ENCODE measurements at regions not wholly inside any gene's neighbourhood (a gene's known extent, or its start where the extent isn't known, plus 50 kb on each side); places are given as distances from the start of the nearest gene placed in this dataset.

- no peaks in the 10 kb centered on the region for H3K36me3 ChIP-seq
- no peak for TF ChIP-seq CTCF (IDR thresholded peaks at IDR 0.05)
- no peak for TF ChIP-seq POLR2AphosphoS5 (IDR thresholded peaks at IDR 0.05)
- no peak for TF ChIP-seq POLR2A (IDR thresholded peaks at IDR 0.05)
- DNase-seq (ENCODE audit: low spot score) = no peak
- H3K27me3 ChIP-seq (replicated peaks; ENCODE audit: insufficient read depth) = no peaks in the 10 kb centered on the region
- 87% methylated on average over 5 of the region's 5 CpGs for WGBS
- no peaks in the 10 kb centered on the region for H3K9me3 ChIP-seq
- no peaks in the 10 kb centered on the region for H3K4me1 ChIP-seq (replicated peaks)
- H3K4me3 ChIP-seq = no peak overlapping the region
- no peak overlapping the region for H3K27ac ChIP-seq
- intact Hi-C loops (cut with DNase I) = no loop called here
These were observed 75.1 kb upstream of the CADM1 start for GRCh38 chr11:115579181-115579825.

DNA sequence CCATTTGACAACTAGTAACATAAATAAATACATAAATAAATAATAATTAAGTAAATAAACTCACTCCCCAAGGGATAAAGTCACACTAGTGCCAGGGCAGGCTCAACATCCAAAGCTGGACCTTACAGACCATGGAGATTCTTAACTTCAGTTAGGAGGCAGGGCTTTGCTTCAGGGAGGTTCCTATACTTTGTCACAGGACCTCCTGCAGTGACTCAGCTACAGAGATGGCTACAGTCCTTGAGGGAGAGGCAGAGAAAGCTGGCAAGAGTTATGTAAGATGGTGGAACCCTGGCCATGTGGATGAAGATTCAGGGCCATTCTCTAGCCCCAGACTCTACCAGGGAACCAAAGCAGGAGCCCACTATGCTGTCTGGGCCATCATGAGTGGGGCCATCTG, 74.1 kb upstream of the CADM1 start:
- no peak for TF ChIP-seq CTCF (IDR thresholded peaks at IDR 0.05)
- TF ChIP-seq POLR2AphosphoS5 (IDR thresholded peaks at IDR 0.05) = no peak
- TF ChIP-seq POLR2A (IDR thresholded peaks at IDR 0.05) = no peak
- H3K36me3 ChIP-seq = no peaks in the 10 kb centered on the region
- intact Hi-C loops (cut with DNase I) = no loop called here

GRCh38 chr11:115577701-115578100, 73.5 kb upstream of the CADM1 start:
- no peaks in the 10 kb centered on the region for H3K27me3 ChIP-seq (replicated peaks; ENCODE audit: insufficient read depth)
- no peaks in the 10 kb centered on the region for H3K9me3 ChIP-seq
- DNase-seq (ENCODE audit: low spot score) = no peak
- WGBS = 90% methylated on average over 3 of the region's 3 CpGs
- H3K36me3 ChIP-seq = no peaks in the 10 kb centered on the region
- intact Hi-C loops (cut with DNase I) = no loop called here
- H3K4me3 ChIP-seq = no peak overlapping the region
- TF ChIP-seq POLR2AphosphoS5 (IDR thresholded peaks at IDR 0.05) = no peak
- no peak for TF ChIP-seq CTCF (IDR thresholded peaks at IDR 0.05)
- TF ChIP-seq POLR2A (IDR thresholded peaks at IDR 0.05) = no peak
- H3K4me1 ChIP-seq (replicated peaks) = no peaks in the 10 kb centered on the region
- no peak overlapping the region for H3K27ac ChIP-seq

More for the DNA sequence above, 74.1 kb upstream of the CADM1 start:
- Histone ChIP-seq H3K4me3 (no peak overlapping the region), H3K9me3 (no peaks in the 10 kb centered on the region), H3K27me3 (replicated peaks; ENCODE audit: insufficient read depth) (no peaks in the 10 kb centered on the region), H3K4me1 (replicated peaks) (no peaks in the 10 kb centered on the region), H3K27ac (no peak overlapping the region)
- no peak for DNase-seq (ENCODE audit: low spot score)

GRCh38 chr11:115576606-115577380, 72.6 kb upstream of the CADM1 start:
- no peak for TF ChIP-seq POLR2AphosphoS5 (IDR thresholded peaks at IDR 0.05)
- no peak for TF ChIP-seq POLR2A (IDR thresholded peaks at IDR 0.05)
- no peak for TF ChIP-seq CTCF (IDR thresholded peaks at IDR 0.05)
- Histone ChIP-seq H3K27me3 (replicated peaks; ENCODE audit: insufficient read depth) (no peaks in the 10 kb centered on the region), H3K36me3 (no peaks in the 10 kb centered on the region), H3K27ac (no peak overlapping the region), H3K4me1 (replicated peaks) (no peaks in the 10 kb centered on the region), H3K9me3 (no peaks in the 10 kb centered on the region), H3K4me3 (no peak overlapping the region)
- intact Hi-C loops (cut with DNase I) = no loop called here
- WGBS = 84% methylated on average over 6 of the region's 6 CpGs
- no peak for DNase-seq (ENCODE audit: low spot score)

GRCh38 chr11:115572551-115572950, 68.3 kb upstream of the CADM1 start:
- TF ChIP-seq POLR2AphosphoS5 (IDR thresholded peaks at IDR 0.05) (no peak), CTCF (IDR thresholded peaks at IDR 0.05) (no peak), POLR2A (IDR thresholded peaks at IDR 0.05) (no peak)

More at GRCh38 chr11:115572551-115572950, 68.3 kb upstream of the CADM1 start:
- Histone ChIP-seq H3K9me3 (no peaks in the 10 kb centered on the region), H3K36me3 (no peaks in the 10 kb centered on the region), H3K4me1 (replicated peaks) (no peaks in the 10 kb centered on the region), H3K27ac (no peak overlapping the region), H3K4me3 (no peak overlapping the region), H3K27me3 (replicated peaks; ENCODE audit: insufficient read depth) (no peaks in the 10 kb centered on the region)
- intact Hi-C loops (cut with DNase I) = no loop called here
- no peak for DNase-seq (ENCODE audit: low spot score)
- 94% methylated on average over 5 of the region's 5 CpGs for WGBS

All from prostate gland (tissue), 2 donors.